Embryonic facial prominence (tissue), 1 donor: ENCODE measurements at regions not wholly inside any gene's neighbourhood (a gene's known extent, or its start where the extent isn't known, plus 50 kb on each side); places are given as distances from the start of the nearest gene placed in this dataset.
"Not testable (repeated sequence)": the region's sequence is repeated elsewhere in the genome, so short reads cannot be mapped to it uniquely, and the experiment has no call there.

Source experiments
- DNase-seq: peaks from one replicate; pipeline ENCODE4 v3.0.0-alpha.2; 2016; ENCODE audit errors: extremely low spot score

DNA sequence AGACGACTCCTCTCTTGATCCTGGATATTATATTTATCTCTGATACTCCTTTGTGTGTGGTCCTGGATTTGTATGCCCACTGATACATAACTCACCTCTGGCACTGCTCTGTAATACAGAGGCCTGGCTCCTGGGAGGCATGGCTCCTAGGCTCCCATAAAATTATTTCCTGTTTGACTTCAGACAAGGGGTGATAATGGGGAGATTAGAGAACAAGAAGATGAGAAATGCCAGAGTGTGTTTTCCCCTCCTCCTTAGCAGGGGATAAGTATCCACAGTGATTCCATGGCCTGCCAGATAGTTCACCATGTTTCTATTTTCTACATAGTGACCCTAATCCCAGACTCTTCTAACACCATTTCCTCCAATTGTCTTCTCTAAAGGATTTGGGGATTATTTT lies 165.7 kb upstream of the PLSCR5 start:
- DNase-seq: no peak

DNA sequence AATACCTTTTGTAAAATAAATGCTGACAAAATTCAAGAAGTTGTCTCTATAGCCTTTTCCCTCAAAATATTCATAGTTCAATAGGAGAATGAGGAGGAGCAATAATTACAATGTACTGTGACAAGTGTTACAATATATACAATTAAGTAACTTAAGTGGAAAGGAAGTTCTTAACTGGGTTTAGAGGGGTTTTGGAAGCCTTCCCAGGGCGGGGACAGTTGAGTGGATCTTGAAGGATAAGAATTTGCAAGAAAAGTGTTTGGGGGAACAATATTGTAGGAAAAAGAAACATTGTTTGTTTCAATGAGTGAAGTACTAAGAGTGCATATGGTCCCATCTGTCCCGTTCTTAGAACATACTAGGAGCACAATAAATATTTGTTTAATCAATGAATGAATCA lies 165.2 kb upstream of the PLSCR5 start:
- no peak for DNase-seq

DNA sequence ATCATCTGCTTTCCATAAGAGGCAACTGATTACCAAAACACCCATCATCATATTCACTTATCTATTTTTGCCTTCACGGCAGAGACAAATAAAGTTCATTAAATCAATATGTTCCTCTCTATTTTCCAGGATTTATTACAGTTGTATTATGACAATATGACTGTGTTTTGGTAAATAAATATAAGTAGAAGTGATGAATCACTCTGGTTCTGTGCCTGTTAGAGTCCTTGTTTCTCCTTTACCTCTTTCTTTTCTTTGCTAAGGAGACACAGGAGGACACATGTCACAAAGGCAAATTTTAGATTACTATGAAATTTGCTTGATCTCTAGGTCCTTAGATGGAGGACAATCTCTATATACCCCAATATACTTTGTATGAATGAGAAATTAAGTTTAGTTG lies 152.6 kb upstream of the PLSCR5 start:
- DNase-seq: no peak

- DNase-seq: no peak
Observed at GRCh38 chr3:146750196-146750595, 145.1 kb upstream of the PLSCR5 start.

DNA sequence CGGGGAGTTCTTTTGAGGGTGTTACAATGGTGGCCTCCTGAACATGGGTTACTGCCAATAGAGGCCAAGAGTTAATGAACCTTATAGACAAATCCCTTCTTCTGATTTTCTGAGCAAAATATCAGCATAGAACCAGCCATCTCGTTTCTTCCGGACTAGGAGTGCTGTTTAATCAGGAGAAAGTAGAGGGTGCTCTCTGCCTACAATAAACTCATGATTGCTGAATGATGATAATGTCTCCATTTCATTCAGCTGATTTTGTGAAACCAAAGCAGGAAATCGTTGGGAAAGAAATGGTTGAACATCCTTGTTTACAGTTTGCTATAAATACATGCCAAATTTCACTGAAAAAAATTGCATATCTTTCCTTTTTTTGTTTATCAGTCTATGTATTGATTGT lies 142.8 kb upstream of the PLSCR5 start:
- DNase-seq: no peak

GRCh38 chr3:146747051-146747450 lies 141.9 kb upstream of the PLSCR5 start:
- DNase-seq: no peak

DNA sequence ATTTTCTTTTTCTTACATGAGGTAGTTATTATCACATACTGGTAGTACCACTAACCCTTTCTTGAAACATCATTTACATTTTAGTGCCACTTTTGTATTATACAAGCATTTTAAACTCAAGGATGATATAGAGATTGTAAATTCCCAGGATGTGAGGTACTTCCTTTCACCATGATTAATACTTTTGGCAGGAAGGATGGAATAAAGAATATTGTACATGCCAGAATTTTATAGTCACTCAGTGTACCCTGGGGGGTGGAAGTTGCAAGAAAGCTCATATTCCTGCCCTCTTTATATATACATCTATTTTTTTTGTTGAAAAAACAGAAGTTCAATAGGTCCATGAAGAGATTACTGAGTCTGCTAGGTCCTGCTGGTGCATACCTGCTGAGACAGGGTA lies 141.0 kb upstream of the PLSCR5 start:
- no peak for DNase-seq

DNA sequence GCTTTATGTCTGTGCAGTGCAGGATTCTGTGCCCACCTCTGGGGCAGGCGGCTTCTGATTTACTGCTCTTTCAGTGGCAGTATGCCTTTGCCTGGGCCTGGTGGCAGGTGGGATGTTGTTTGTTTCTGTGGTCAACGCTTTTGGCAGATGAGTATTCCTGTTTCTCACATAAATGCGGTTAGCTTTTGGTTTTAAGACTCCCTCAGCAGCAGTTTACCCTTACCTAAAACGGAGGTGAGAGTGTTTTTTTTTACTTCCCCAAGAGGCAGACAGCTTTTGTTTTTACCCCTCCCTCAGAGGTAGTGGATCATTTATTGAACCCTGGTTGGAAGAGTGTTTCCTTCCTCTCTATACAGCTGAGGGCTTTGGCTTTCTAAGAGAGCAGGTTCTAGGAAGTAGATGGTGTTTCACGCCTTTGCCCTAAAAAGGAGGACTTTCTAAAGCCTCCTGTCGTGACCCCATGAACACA lies 134.1 kb upstream of the PLSCR5 start:
- no peak for DNase-seq

DNA sequence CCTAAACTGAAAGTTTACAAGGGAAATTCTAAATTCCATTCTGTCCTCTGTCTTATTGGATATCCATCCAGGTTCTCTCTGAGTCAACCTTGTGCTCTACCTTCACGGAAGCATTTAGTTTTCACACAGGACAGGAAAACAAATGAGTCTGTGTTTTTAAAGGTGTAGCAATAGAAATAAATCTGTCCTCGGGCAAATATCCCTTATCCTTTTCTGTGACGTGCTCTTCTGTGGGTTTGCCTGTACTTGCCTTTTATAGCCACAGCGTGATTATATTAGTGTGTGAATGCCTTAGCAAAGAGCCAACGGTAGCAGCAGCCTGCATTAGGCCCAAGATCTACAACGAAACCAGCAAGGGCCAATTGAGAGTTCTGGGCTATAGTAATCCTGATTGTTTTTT lies 127.2 kb upstream of the PLSCR5 start:
- DNase-seq: no peak

DNA sequence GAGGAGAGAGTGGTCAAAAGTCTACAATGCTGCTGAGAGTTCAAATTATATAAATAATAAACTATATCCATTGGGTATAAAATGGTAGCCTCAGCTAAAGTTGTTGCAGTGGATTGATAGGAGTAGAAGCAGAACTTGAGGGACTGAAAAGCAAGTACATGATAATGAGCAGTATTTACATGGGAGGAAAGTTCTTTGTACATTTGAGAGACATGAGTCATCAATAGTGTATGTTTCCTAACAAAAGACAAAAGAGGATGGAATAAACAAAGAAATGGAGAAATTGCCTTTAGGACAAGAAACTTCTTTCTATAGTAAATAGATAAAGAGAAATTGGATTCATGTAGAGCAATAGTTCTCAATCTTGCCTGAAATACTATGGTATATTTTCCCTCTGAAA lies 110.0 kb upstream of the PLSCR5 start:
- DNase-seq: no peak

DNA sequence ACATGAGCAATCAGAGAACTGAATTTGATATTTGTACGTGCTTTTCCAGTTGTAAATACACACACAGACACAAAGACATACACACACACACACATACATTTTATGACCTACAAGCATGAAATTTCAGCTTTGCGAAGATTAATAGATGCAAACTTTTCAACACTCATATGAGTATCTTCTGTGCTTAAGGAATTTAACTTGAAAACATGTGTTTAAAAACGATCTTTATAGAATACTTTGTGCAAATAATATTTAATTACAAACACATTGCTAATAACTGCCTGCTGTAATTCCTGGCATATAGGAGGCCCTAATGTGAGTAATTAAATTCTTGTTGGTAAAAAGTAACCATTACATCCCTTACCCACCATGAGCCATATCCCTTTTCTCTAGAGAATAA lies 107.7 kb upstream of the PLSCR5 start:
- DNase-seq: no peak

GRCh38 chr3:146709969-146710368 lies 104.8 kb upstream of the PLSCR5 start:
- no peak for DNase-seq

- DNase-seq: no peak
Observed at GRCh38 chr3:146705225-146705624, 100.1 kb upstream of the PLSCR5 start.

DNA sequence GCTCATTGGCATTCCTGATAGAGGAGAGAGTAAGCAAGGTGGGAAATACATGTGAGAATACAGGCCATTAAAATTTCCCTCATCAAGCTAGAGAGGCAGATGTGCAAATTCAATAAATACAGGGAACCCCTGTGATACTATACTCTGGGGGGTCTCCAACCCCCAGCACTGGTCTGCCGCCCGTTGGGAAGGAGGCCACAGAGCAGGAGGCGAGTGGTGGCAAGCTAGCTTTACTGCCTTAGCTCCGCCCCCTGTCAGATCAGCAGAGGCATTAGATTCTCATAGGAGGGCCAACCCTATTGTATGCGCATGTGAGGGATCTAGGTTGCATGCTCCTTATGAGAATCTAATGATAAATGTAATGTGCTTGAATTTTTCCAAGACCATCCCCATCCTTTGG lies 97.1 kb upstream of the PLSCR5 start:
- DNase-seq: no peak

- no peak for DNase-seq
Observed at GRCh38 chr3:146701246-146701645, 96.1 kb upstream of the PLSCR5 start.

- DNase-seq: not testable (repeated sequence)
Observed at GRCh38 chr3:146700025-146700424, 94.9 kb upstream of the PLSCR5 start.

DNA sequence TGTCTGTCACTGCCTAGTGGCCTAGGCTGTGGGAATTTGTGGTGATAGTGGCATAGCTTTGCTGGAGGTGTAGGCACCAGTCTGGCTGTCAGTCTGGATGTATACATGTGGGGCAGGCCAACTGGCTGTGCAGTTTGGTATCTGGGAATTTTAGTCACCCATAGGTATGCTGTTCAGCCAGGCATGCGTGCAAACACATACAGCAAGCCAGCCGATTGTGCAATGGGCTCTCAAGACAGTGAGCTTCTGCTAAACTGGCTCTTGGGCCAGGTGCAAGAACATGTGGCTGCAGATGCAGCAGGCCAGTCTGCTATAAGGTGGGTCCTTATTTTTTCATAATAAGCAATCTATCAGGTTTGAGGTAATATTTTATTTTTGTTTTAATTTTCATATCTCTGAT lies 87.1 kb upstream of the PLSCR5 start:
- DNase-seq: no peak

GRCh38 chr3:146685050-146685814 lies 80.1 kb upstream of the PLSCR5 start:
- DNase-seq: no peak

DNA sequence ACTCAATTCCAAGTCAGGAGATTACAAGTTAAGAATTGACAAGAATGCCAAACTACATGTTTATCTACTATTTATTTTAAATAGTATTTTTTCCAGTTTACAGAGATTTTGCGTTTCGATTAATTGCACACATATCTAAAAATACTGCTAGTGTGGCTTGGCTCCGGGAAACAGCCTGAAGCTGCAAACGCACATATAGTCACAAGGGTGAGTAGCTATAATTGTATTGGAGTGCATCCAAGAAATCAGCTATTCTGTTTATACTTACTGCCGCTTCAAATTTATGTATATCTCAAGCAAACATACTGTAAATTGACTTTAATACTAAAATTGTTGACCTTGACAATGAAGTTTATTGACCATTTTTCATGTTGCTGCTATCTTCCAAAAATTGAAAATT lies 77.0 kb upstream of the PLSCR5 start:
- no peak for DNase-seq

GRCh38 chr3:146680617-146681016 lies 75.5 kb upstream of the PLSCR5 start:
- no peak for DNase-seq

DNA sequence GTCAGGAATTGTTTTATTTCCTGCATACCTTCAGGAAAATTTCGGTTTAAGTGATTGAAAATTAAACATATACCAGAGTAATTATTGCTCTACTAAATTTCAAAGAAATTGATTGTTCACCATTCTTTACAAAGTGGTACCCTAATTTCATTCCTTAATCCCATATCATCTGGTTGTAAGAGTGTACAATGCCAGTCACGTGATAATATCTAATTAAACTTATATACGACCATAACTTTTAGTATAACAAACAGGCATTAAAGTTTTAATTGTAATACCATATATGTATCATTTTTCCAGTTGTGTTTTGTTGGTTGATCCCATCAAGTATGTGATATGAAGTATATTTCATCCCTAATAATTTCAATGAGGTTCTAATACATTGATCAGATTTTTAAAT lies 74.8 kb upstream of the PLSCR5 start:
- DNase-seq: no peak

DNA sequence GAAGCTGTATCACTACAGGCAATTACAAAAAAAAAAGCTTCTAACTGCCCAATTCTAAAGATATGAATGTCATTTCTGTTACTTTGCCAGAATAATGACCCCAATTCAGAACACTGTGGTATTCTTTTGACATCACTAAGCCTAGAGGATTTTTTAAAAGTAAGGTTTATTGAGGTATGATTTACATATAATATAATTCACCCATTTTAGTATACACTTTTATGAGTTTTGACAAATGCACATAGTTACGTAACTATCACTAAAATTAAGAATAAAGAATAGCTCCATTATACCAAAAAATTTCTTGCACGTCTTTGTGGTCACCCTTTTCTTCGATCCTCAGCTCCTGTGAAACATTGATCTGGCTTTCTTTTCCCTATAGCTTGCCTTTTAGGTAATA lies 74.0 kb upstream of the PLSCR5 start:
- DNase-seq: no peak

DNA sequence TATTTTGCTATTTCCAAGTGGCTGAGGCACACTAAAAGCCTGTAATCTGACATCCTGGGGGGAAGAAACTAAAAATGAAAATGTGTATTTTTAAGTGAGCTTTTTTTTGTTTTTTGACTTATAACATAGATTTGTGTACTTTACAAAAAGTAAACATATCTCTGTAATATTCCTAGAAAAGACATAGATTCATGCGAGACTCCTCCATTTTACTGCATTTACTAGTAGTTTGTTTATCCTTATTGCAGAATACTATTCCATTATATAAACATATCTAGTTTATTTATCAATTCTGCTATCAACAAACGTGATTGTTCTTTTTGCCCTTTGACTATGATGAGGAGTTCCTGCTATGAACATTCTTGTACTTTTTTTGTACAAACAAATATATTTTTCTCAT lies 67.8 kb upstream of the PLSCR5 start:
- DNase-seq: no peak

DNA sequence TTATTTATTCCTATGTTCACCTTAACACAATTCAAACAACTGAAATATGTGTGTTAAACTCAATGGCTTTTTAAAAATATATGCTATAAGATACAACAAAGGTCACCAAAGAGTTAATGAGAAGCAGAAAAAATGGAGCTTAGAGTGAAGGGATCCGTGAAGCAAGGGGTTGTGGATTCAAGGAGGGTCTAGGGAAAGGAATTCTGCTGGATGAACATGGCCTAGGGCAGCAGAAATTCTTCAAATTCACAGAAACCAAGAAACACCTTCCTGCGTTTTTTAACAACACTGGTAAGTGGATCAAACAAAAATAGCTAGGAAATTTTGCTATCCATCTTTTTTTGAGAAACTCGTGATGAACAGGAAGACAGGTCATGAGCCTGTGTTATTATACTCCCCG lies 59.3 kb upstream of the PLSCR5 start:
- no peak for DNase-seq
